ENCODE measurements at regions not wholly inside any gene's neighbourhood (a gene's known extent, or its start where the extent isn't known, plus 50 kb on each side); places are given as distances from the start of the nearest gene placed in this dataset.

GRCh38 chr1:182235952-182236650 is 155.5 kb downstream of the GLUL start:
- no peak for TF ChIP-seq POLR2A (IDR thresholded peaks at IDR 0.05)
- TF ChIP-seq CTCF (IDR thresholded peaks at IDR 0.05): no peak

Measured in heart left ventricle (tissue), 13 donors.